ENCODE measurements at regions not wholly inside any gene's neighbourhood (a gene's known extent, or its start where the extent isn't known, plus 50 kb on each side); places are given as distances from the start of the nearest gene placed in this dataset.

- Histone ChIP-seq H3K4me3 (no peak overlapping the region), H3K27ac (no peak overlapping the region), H3K4me1 (no peaks in the 10 kb centered on the region), H3K4me2 (no peak overlapping the region), H3K9me3 (no peaks in the 10 kb centered on the region)
- TF ChIP-seq KDM5A (IDR thresholded peaks at IDR 0.05): no peak
- TF ChIP-seq RAD21 (conservative IDR thresholded peaks at IDR 0.05 in 1 of 2, IDR thresholded peaks at IDR 0.05 in 1 of 2): no peak
- no peak for TF ChIP-seq HOXB5 (CRISPR knock-in tag; IDR thresholded peaks at IDR 0.05)
- no peak for TF ChIP-seq CHD2 (IDR thresholded peaks at IDR 0.05; ENCODE audit: low read length, partially characterized antibody)
- TF ChIP-seq RNF2 (IDR thresholded peaks at IDR 0.05; ENCODE audit: borderline replicate concordance, low read depth): no peak
- no peak for TF ChIP-seq FOSB (CRISPR knock-in tag; IDR thresholded peaks at IDR 0.05)
- no peak for TF ChIP-seq EHF (CRISPR knock-in tag; IDR thresholded peaks at IDR 0.05)
- no peak for FAIRE-seq
- ChIA-PET POLR2A (no interaction called here), CTCF (no interaction called here)
- no peak for DNase-seq (ENCODE audit: low read depth in 1 of 2, low spot score in 1 of 2)
- 2% methylated on average over 5 of the region's 5 CpGs for WGBS (ENCODE audit: missing lambda C conversion rate)
- no peak for ATAC-seq
These were observed 296.9 kb downstream of the TMEM114 start for GRCh38 chr16:8293413-8293812.

GRCh38 chr16:8292271-8292670, 298.0 kb downstream of the TMEM114 start:
- Histone ChIP-seq H3K9me3 (no peaks in the 10 kb centered on the region), H3K4me1 (no peaks in the 10 kb centered on the region), H3K27ac (no peak overlapping the region), H3K4me3 (no peak overlapping the region), H3K4me2 (no peak overlapping the region)
- DNase-seq (ENCODE audit: low read depth in 1 of 2, low spot score in 1 of 2) (no peak), ATAC-seq (no peak), FAIRE-seq (no peak)
- CTCF ChIA-PET: no interaction called here
- TF ChIP-seq HEYL (CRISPR knock-in tag; IDR thresholded peaks at IDR 0.05): no peak
- TF ChIP-seq E2F6 (IDR thresholded peaks at IDR 0.05; ENCODE audit: borderline replicate concordance, low read depth): no peak
- TF ChIP-seq CHD2 (IDR thresholded peaks at IDR 0.05; ENCODE audit: low read length, partially characterized antibody): no peak
- no peak for TF ChIP-seq MYC (IDR thresholded peaks at IDR 0.05; ENCODE audit: borderline replicate concordance, low read length)
- no peak for TF ChIP-seq KDM5A (IDR thresholded peaks at IDR 0.05)
- no peak for TF ChIP-seq JUN (IDR thresholded peaks at IDR 0.05)
- TF ChIP-seq FOXS1 (CRISPR knock-in tag; IDR thresholded peaks at IDR 0.05): no peak
- TF ChIP-seq FOSB (CRISPR knock-in tag; IDR thresholded peaks at IDR 0.05): no peak
- no peak for TF ChIP-seq HOXB5 (CRISPR knock-in tag; IDR thresholded peaks at IDR 0.05)
- TF ChIP-seq RARB (CRISPR knock-in tag; IDR thresholded peaks at IDR 0.05): no peak
- TF ChIP-seq RNF2 (IDR thresholded peaks at IDR 0.05; ENCODE audit: borderline replicate concordance, low read depth): no peak
- TF ChIP-seq PHF8 (IDR thresholded peaks at IDR 0.05; ENCODE audit: borderline replicate concordance, low read depth): no peak
- no peak for TF ChIP-seq SMC3 (IDR thresholded peaks at IDR 0.05)
- TF ChIP-seq PBX3 (IDR thresholded peaks at IDR 0.05): no peak
- POLR2A ChIA-PET: no interaction called here
- WGBS (ENCODE audit: missing lambda C conversion rate): 1% methylated on average over 6 of the region's 6 CpGs

- Histone ChIP-seq H3K9me3 (no peaks in the 10 kb centered on the region), H3K27ac (no peak overlapping the region), H3K4me2 (no peak overlapping the region), H3K4me3 (no peak overlapping the region), H3K4me1 (no peaks in the 10 kb centered on the region)
- DNase-seq (ENCODE audit: low read depth in 1 of 2, low spot score in 1 of 2) (no peak), FAIRE-seq (no peak), ATAC-seq (no peak)
- CTCF ChIA-PET: no interaction called here
- WGBS (ENCODE audit: missing lambda C conversion rate): 0% methylated on average over 2 of the region's 2 CpGs
- no peak for TF ChIP-seq ZFP36 (IDR thresholded peaks at IDR 0.05; ENCODE audit: borderline replicate concordance, partially characterized antibody)
- no peak for TF ChIP-seq BHLHE40 (IDR thresholded peaks at IDR 0.05; ENCODE audit: low read depth, low read length)
- no peak for TF ChIP-seq JUNB (IDR thresholded peaks at IDR 0.05)
- TF ChIP-seq PBX3 (IDR thresholded peaks at IDR 0.05): no peak
- no peak for TF ChIP-seq RNF2 (IDR thresholded peaks at IDR 0.05; ENCODE audit: borderline replicate concordance, low read depth)
- POLR2A ChIA-PET: no interaction called here
These were observed 304.0 kb downstream of the TMEM114 start for GRCh38 chr16:8286348-8286747.

All from A549 (cell line).